HG03196 (cell line): ENCODE measurements at regions not wholly inside any gene's neighbourhood (a gene's known extent, or its start where the extent isn't known, plus 50 kb on each side); places are given as distances from the start of the nearest gene placed in this dataset.

Experiments used
- ATAC-seq: cut with Tn5 transposase; IDR thresholded peaks from one replicate; pipeline ENCODE4 v1.9.1; 2021; ENCODE audit not compliant: unreplicated experiment

GRCh38 chr11:109096266-109096665, 325.7 kb upstream of the C11orf87 start:
- ATAC-seq = no peak

GRCh38 chr11:109106151-109106906, 315.7 kb upstream of the C11orf87 start:
- ATAC-seq = no peak

GRCh38 chr11:109109150-109109549, 312.8 kb upstream of the C11orf87 start:
- ATAC-seq = no peak

GRCh38 chr11:109109571-109110315, 312.2 kb upstream of the C11orf87 start:
- ATAC-seq = no peak

- no peak for ATAC-seq
Measured at GRCh38 chr11:109112261-109112660, 309.7 kb upstream of the C11orf87 start.

- no peak for ATAC-seq
Measured at GRCh38 chr11:109112821-109113280, 309.1 kb upstream of the C11orf87 start.

GRCh38 chr11:109120341-109120740, 301.6 kb upstream of the C11orf87 start:
- ATAC-seq = no peak

- no peak for ATAC-seq
Measured at GRCh38 chr11:109121173-109121932, 300.6 kb upstream of the C11orf87 start.

GRCh38 chr11:109123816-109124787, 297.9 kb upstream of the C11orf87 start:
- no peak for ATAC-seq

- ATAC-seq = no peak
Measured at GRCh38 chr11:109130910-109131309, 291.1 kb upstream of the C11orf87 start.

GRCh38 chr11:109132539-109132938, 289.5 kb upstream of the C11orf87 start:
- no peak for ATAC-seq

- no peak for ATAC-seq
Measured at GRCh38 chr11:109133159-109133558, 288.8 kb upstream of the C11orf87 start.

- ATAC-seq = no peak
Measured at GRCh38 chr11:109135627-109136026, 286.4 kb upstream of the C11orf87 start.

GRCh38 chr11:109138196-109138595, 283.8 kb upstream of the C11orf87 start:
- ATAC-seq = no peak

- ATAC-seq = no peak
Measured at GRCh38 chr11:109140426-109140825, 281.6 kb upstream of the C11orf87 start.

- no peak for ATAC-seq
Measured at GRCh38 chr11:109140857-109141515, 281.0 kb upstream of the C11orf87 start.

GRCh38 chr11:109145287-109145686, 276.7 kb upstream of the C11orf87 start:
- ATAC-seq = no peak

- ATAC-seq = no peak
Measured at GRCh38 chr11:109147726-109148125, 274.3 kb upstream of the C11orf87 start.

GRCh38 chr11:109148669-109149068, 273.3 kb upstream of the C11orf87 start:
- ATAC-seq = no peak

GRCh38 chr11:109150581-109150980, 271.4 kb upstream of the C11orf87 start:
- ATAC-seq = no peak
